T-helper 2 cell treated with Interferon-gamma antibody and Interleukin-4, amounts not matched to agents 5 μg/mL and 100 μg/mL, for 36 hours (primary cell): ENCODE measurements at regions not wholly inside any gene's neighbourhood (a gene's known extent, or its start where the extent isn't known, plus 50 kb on each side); places are given as distances from the start of the nearest gene placed in this dataset.

Experiments
- DNase-seq: peaks from one replicate; pipeline ENCODE4 v3.0.0; 2021; ENCODE audit warnings: low spot score
- H3K27ac Mint-ChIP-seq: one replicate; pipeline ENCODE4 v1.8.0; 2021; ENCODE audit warnings: mild to moderate bottlenecking, mixed read lengths
- H3K27me3 Mint-ChIP-seq: one replicate; pipeline ENCODE4 v1.8.0; 2021; ENCODE audit warnings: low read depth, mixed read lengths
- H3K36me3 Mint-ChIP-seq: one replicate; pipeline ENCODE4 v1.8.0; 2021; ENCODE audit warnings: low read depth, mixed read lengths
- H3K4me1 Mint-ChIP-seq: one replicate; pipeline ENCODE4 v1.8.0; 2021; ENCODE audit warnings: low read depth, mixed read lengths
- H3K4me3 Mint-ChIP-seq: one replicate; pipeline ENCODE4 v1.8.0; 2022; ENCODE audit warnings: mild to moderate bottlenecking, moderate library complexity, mixed read lengths
- H3K9me3 Mint-ChIP-seq: one replicate; pipeline ENCODE4 v1.8.0; 2021; ENCODE audit warnings: mixed read lengths

DNA sequence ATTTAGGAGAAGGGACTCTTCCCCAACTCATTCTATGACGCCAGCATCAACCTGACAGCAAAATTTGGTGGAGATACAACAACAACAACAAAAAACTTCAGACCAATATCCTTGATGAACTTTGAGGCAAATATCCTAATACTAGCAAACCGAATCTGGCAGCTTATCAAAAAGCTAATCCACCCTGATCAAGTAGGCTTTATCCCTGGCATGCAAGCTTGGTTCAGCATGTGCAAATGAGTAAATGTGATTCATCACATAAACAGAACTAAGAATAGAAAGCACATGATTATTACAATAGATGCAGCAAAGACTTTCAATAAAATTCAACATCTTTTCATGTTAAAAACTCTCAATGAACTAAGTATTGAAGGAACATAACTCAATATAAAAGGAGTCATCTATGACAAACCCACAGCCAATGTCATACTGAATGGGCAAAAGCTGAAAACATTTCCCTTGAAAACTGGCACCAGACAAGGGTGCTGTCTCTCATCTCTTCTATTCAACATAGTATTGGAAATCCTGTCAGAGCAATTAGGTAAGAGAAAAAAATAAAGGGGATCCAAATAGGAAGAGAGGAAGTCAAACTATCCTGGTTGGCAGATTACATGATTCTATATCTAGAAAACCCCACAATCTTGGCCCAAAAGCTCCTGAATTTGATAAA lies 233.3 kb downstream of the CCDC59 start:
- Mint-ChIP-seq H3K27ac (no peak overlapping the region), H3K27me3 (no peaks in the 10 kb centered on the region), H3K9me3 (no peaks in the 10 kb centered on the region), H3K4me3 (no peak overlapping the region), H3K4me1 (no peaks in the 10 kb centered on the region), H3K36me3 (no peaks in the 10 kb centered on the region)
- no peak for DNase-seq

DNA sequence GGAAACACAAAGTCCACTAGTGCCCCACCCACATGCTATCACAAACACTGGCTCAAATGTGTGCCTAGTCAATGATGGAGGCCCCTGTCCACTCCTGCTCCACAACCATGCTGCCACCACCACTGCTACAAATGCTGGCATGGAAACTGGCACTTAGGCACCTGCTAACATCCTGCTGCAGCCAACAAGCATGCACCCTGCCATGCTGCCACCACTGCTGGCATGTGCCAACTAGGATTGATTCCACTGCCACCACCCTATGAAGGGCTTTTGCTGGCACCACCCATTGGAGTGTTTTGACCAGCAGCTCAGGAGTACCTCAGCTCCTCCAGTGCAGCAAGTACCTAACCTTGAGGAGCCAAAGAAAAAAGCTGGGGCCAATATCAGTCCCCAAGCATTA lies 236.6 kb downstream of the CCDC59 start:
- no peaks in the 10 kb centered on the region for H3K27me3 Mint-ChIP-seq
- no peak overlapping the region for H3K4me3 Mint-ChIP-seq
- no peak for DNase-seq

DNA sequence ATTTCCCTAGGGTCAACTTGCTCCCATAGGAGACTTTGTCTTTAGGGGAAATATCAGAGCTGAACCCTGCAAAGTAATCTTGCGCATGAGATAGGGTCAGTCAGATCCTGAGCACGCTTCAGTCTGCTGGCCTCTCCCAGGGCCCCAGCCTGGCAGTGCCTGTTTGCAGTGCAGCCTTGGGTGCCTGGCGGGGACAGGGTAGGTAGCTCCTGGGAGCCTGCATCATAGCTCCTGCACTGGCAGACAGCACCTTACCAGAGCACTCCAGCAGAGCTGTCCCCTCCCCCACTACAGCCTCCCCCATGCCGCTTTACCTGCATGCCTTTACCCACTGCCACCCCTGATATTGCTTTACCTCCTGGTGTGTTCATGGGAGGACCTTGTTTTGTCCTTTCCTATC lies 237.3 kb downstream of the CCDC59 start:
- no peak overlapping the region for H3K27ac Mint-ChIP-seq
- H3K9me3 Mint-ChIP-seq, result no peaks in the 10 kb centered on the region
- no peaks in the 10 kb centered on the region for H3K36me3 Mint-ChIP-seq
- H3K27me3 Mint-ChIP-seq, result no peaks in the 10 kb centered on the region
- no peak overlapping the region for H3K4me3 Mint-ChIP-seq
- no peak for DNase-seq
- no peaks in the 10 kb centered on the region for H3K4me1 Mint-ChIP-seq

More for the DNA sequence above, 236.6 kb downstream of the CCDC59 start:
- Mint-ChIP-seq H3K27ac (no peak overlapping the region), H3K9me3 (no peaks in the 10 kb centered on the region), H3K36me3 (no peaks in the 10 kb centered on the region), H3K4me1 (no peaks in the 10 kb centered on the region)

DNA sequence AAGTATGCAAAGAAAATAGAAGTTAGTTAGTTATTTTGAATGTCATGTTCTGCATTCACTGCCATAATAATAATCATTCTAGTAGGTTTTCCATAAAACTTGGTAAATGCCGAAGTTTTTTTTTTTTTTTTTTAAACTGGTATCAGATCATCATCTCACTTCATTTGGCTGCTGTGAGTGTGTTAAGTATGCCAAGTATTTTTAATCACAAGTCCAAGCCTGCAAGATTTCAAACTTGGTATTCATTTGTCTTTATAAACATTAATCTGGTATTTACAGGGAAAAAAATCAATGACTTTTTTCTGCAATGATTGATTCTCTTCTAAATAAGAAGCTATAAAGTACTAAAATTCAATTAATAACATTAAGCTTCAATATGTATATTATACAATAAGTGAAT lies 248.9 kb downstream of the CCDC59 start:
- Mint-ChIP-seq H3K27me3 (no peaks in the 10 kb centered on the region), H3K36me3 (no peaks in the 10 kb centered on the region), H3K27ac (no peak overlapping the region), H3K4me1 (no peaks in the 10 kb centered on the region), H3K4me3 (no peak overlapping the region), H3K9me3 (no peaks in the 10 kb centered on the region)
- no peak for DNase-seq

DNA sequence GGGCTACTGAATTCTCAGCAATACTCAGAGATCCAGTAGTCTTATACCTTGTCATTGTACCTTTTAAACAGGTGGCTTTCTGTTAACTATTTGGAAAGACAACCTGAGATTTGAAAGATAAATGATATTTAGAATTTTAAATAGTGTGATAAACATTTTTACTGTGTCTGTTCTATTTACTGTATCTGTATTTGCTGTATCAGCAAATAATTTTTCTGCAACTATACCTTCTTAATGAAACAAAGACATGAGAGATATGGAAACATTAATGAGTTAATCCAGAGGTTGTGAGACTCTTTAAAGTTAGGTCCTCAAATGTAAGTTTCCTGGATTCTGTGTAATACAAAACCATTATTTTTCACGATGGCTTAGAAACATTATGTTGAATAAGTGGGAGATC lies 249.6 kb downstream of the CCDC59 start:
- H3K9me3 Mint-ChIP-seq, result no peaks in the 10 kb centered on the region
- H3K4me1 Mint-ChIP-seq, result no peaks in the 10 kb centered on the region
- H3K4me3 Mint-ChIP-seq, result no peak overlapping the region
- no peak for DNase-seq
- no peak overlapping the region for H3K27ac Mint-ChIP-seq
- no peaks in the 10 kb centered on the region for H3K27me3 Mint-ChIP-seq
- no peaks in the 10 kb centered on the region for H3K36me3 Mint-ChIP-seq

DNA sequence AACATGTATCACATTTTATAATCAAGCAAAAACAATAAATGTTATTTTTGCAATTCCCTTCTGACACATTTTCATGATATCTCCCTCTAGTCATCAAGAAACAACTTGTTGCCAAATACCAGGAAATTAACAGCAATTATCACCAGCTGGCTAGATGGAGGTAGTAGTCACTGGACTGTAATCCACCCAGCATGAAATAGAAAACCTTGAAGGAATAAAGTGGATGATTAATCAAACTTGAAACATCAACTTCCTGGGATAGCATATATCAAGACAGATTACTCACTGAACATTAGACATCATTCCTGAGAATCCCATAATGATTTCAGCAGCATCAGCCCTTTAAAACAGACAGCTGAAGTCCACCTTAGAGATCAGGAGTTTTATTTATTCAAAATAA lies 259.0 kb downstream of the CCDC59 start:
- Mint-ChIP-seq H3K9me3 (no peaks in the 10 kb centered on the region), H3K27ac (no peak overlapping the region), H3K27me3 (no peaks in the 10 kb centered on the region), H3K36me3 (no peaks in the 10 kb centered on the region), H3K4me3 (no peak overlapping the region), H3K4me1 (no peaks in the 10 kb centered on the region)
- no peak for DNase-seq

DNA sequence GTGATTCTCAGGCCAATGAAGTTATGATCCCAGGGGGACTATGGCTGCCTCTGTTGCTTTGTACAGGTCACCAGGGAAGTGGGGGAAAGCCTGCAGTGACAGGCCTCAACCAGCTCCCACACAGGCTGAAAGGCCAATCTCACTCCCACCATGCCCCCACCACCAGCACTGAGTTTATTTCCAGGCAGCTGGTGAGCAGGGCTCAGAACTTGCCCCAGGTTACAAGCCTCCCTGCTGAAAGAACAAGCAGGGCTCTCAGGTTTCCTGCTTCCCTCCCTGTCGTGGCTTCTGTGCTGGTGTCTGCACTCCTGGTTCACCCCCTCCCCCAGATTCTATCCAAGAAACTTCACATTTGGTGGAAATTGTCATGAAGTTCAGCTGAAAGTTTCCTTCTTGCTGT lies 260.3 kb downstream of the CCDC59 start:
- no peaks in the 10 kb centered on the region for H3K36me3 Mint-ChIP-seq
- H3K9me3 Mint-ChIP-seq, result no peaks in the 10 kb centered on the region
- H3K27me3 Mint-ChIP-seq, result no peaks in the 10 kb centered on the region
- no peaks in the 10 kb centered on the region for H3K4me1 Mint-ChIP-seq
- DNase-seq, result no peak
- no peak overlapping the region for H3K27ac Mint-ChIP-seq
- H3K4me3 Mint-ChIP-seq, result no peak overlapping the region

DNA sequence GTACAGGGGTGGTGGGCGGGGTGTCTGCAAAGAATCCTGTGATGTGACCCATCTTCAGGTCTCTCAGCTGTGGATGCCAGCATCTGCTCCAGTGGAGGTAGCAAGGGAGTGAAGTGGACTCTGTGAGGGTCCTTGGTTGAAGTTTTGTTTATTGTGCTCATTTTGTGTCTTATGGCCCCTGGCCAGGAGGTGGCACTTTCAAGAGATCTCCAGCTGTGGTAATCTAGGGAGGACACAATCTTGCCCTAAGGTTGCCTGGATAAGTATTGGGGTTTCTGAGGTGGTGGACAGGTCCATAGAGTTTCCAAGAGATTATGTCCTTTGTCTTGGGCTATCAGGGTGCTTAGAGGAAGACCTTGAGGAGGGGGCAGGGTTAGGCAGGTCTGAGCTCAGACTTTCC lies 260.7 kb downstream of the CCDC59 start:
- H3K27ac Mint-ChIP-seq, result no peak overlapping the region
- H3K27me3 Mint-ChIP-seq, result no peaks in the 10 kb centered on the region
- no peaks in the 10 kb centered on the region for H3K36me3 Mint-ChIP-seq

DNA sequence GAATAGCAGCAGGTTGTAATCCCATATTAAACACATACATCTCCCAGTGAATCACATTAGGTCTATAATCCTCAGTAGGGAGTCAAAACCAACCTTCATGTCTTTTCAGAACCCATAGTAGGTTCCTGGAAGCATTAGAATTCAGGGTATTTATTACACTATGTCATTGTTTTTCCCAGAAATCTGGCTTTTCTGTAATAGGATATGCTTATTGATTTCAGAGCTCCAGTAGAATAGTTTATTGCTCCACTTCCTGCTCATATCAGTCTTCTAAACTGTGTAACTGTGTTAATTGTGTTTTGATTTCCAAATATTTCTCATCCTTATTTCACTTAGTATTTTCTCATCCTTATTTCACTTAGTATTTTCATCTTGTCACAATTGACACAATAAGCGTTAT lies 268.0 kb downstream of the CCDC59 start:
- no peak for DNase-seq
- no peaks in the 10 kb centered on the region for H3K36me3 Mint-ChIP-seq
- H3K4me3 Mint-ChIP-seq, result no peak overlapping the region

More for the DNA sequence above, 260.7 kb downstream of the CCDC59 start:
- no peak for DNase-seq
- Mint-ChIP-seq H3K9me3 (no peaks in the 10 kb centered on the region), H3K4me1 (no peaks in the 10 kb centered on the region), H3K4me3 (no peak overlapping the region)

DNA sequence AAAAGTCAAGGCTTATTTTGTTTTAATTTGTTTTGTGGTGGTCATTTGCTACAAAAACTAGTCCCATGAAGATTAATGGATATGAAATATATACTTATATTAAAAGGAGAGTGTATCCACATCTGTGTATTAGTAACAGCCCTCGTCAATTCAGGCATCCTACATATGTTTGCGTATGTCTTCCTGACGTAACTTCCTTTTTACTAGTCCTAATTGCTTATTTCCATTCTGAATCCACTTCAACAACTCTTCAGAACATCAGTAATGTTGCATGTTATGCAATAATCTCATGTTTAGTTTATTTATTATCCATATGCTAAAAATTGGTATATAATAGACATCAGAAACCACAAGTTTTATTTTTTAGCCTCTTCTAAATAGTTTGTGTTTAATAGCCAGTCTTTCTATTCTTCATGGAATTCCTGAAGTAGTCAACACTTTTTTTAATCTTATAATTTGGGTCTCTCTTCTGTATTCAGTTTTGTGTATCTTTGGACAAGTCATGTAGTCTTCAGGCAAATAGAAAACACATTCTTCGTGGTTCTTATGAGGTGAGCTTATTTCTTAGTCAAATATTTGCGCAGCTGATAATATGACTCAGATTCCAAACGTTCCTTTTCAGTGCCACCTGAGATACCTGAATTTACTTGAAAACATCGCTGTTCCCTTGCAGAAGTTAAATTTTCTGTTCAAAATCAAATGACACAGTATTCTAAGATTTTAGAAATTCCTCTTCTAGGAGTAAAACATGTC lies 268.6 kb downstream of the CCDC59 start:
- Mint-ChIP-seq H3K9me3 (peaks cover 4% of the 10 kb centered on the region), H3K4me1 (no peaks in the 10 kb centered on the region), H3K4me3 (no peak overlapping the region), H3K36me3 (no peaks in the 10 kb centered on the region), H3K27me3 (no peaks in the 10 kb centered on the region), H3K27ac (no peak overlapping the region)
- no peak for DNase-seq

More for the DNA sequence above, 268.0 kb downstream of the CCDC59 start:
- Mint-ChIP-seq H3K4me1 (no peaks in the 10 kb centered on the region), H3K27me3 (no peaks in the 10 kb centered on the region), H3K9me3 (no peaks in the 10 kb centered on the region), H3K27ac (no peak overlapping the region)

DNA sequence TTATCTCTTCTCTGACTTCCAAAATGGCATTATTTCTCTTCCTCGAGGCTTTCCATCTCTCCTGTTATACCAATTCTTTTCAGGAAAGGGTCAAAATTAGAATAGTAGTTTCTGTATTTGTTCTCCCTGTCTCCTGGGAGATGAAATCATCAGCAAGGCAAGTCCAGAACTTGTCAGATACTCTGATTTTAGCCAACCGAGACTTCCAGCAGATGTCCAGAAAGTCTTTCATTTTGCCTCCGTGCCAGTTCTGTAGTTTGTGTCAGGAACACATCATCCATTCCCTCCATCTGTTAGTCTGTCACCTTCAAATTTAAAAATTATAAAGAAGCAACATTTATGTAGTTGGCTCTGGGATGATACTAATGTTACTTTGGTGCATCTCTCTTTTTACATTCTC lies 275.7 kb downstream of the CCDC59 start:
- no peaks in the 10 kb centered on the region for H3K4me1 Mint-ChIP-seq
- no peak overlapping the region for H3K4me3 Mint-ChIP-seq
- H3K36me3 Mint-ChIP-seq, result no peaks in the 10 kb centered on the region
- no peaks in the 10 kb centered on the region for H3K27me3 Mint-ChIP-seq
- H3K9me3 Mint-ChIP-seq, result peaks cover 4% of the 10 kb centered on the region
- no peak for DNase-seq
- H3K27ac Mint-ChIP-seq, result no peak overlapping the region

DNA sequence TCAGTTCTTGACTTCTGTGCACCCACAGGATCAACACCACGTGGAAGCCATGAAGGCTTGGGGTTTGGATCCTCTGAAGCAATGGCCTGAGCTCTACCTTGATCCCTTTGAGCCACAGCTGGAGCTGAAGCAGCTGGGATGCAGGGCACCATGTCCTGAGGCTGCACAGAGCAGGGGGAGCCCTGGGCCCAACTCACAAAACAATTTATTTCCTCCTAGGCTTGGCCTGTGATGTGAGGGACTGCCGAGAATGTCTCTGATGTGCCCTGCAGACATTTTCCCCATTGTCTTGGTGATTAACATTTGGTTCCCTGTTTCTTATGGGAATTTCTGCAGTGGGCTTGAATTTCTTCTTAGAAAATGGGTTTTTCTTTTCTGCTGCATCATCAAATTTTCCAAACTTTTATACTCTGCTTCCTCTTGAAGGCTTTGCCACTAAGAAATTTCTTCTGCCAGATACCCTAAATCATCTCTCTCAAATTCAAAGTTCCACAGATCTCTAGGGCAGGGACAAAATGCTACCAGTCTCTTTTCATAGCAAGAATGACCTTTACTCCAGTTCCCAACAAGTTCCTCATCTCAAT lies 288.2 kb downstream of the CCDC59 start:
- Mint-ChIP-seq H3K36me3 (no peaks in the 10 kb centered on the region), H3K9me3 (peaks cover 8% of the 10 kb centered on the region), H3K27me3 (no peaks in the 10 kb centered on the region), H3K4me3 (no peak overlapping the region), H3K4me1 (no peaks in the 10 kb centered on the region), H3K27ac (no peak overlapping the region)
- DNase-seq, result no peak

DNA sequence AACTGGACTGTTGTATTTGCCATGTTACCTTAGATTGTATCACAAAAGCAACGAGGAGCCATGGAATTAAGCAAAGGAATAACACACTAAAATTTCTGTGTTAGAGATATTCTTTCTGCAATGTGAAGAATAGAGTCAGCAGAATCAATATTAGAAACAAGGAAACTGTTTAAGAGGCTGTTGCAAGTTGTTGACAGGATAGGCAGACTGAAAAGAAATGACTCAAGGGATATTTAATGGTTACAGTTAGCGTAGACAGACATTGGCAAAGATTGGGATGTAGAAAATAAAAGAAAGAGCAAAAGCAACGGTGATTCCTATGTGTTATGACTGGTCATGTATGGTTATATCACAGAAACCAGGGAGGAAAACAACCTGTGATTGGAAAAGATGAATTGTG lies 299.0 kb upstream of the PPFIA2 start:
- no peaks in the 10 kb centered on the region for H3K36me3 Mint-ChIP-seq
- no peaks in the 10 kb centered on the region for H3K9me3 Mint-ChIP-seq
- H3K4me1 Mint-ChIP-seq, result no peaks in the 10 kb centered on the region
- no peaks in the 10 kb centered on the region for H3K27me3 Mint-ChIP-seq
- no peak for DNase-seq
- H3K4me3 Mint-ChIP-seq, result no peak overlapping the region
- no peak overlapping the region for H3K27ac Mint-ChIP-seq

DNA sequence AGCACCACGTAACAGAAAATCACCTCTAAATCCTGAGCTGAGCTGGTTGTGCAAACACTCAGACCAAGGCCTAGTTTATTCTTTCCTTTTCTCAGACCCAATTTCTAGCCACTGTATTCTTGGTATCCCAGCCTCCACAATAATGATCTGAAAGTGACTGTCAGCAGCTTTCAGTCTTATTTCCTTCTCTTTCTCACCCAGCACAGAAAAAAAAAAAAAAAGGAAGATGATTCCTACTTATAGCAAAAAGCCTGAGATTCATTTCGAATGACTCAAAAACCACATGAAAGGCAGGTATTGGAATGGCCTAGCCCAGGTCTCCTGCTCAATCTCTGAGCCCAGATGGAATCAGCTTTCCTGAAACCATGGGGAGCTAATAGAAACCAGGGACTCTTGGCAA lies 298.6 kb upstream of the PPFIA2 start:
- Mint-ChIP-seq H3K4me3 (no peak overlapping the region), H3K36me3 (no peaks in the 10 kb centered on the region), H3K4me1 (no peaks in the 10 kb centered on the region), H3K27me3 (no peaks in the 10 kb centered on the region), H3K9me3 (no peaks in the 10 kb centered on the region), H3K27ac (no peak overlapping the region)
- no peak for DNase-seq
